ENCODE measurements at regions not wholly inside any gene's neighbourhood (a gene's known extent, or its start where the extent isn't known, plus 50 kb on each side); places are given as distances from the start of the nearest gene placed in this dataset.

DNA sequence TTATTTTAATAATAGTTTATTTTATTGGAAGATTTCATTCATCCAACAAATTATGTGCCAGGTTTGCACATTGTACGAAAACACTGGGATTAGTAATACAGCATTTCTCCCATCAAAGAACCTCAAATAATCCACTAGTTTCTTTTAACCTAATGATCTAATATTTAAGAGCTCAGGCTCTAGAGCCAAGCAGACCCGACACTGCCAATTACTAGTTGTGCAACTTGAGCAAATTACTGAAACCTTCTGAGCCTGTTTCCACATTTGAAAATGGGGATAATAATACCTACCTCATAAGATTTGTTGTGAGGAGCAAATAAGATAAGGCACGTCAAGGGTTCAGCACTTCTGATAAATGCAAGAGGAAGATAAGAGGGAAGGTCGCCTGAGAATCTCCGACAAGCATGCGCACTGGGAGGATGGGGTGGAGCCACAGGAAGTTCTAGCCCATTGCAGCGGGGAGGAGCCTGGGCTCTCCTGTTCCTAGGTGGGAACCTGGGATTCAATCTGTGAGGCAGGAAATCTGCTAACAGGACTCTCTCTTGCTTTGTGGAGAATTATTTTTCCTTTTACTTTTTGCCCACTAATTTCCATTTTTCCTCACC, 141.5 kb upstream of the SMAD1 start:
- DNase-seq (ENCODE audit: low read depth): no peak
- TF ChIP-seq, protein P1, sequence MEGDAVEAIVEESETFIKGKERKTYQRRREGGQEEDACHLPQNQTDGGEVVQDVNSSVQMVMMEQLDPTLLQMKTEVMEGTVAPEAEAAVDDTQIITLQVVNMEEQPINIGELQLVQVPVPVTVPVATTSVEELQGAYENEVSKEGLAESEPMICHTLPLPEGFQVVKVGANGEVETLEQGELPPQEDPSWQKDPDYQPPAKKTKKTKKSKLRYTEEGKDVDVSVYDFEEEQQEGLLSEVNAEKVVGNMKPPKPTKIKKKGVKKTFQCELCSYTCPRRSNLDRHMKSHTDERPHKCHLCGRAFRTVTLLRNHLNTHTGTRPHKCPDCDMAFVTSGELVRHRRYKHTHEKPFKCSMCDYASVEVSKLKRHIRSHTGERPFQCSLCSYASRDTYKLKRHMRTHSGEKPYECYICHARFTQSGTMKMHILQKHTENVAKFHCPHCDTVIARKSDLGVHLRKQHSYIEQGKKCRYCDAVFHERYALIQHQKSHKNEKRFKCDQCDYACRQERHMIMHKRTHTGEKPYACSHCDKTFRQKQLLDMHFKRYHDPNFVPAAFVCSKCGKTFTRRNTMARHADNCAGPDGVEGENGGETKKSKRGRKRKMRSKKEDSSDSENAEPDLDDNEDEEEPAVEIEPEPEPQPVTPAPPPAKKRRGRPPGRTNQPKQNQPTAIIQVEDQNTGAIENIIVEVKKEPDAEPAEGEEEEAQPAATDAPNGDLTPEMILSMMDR (IDR thresholded peaks at IDR 0.05; ENCODE audit: low read depth, low read length, missing control alignments): no peak

DNA sequence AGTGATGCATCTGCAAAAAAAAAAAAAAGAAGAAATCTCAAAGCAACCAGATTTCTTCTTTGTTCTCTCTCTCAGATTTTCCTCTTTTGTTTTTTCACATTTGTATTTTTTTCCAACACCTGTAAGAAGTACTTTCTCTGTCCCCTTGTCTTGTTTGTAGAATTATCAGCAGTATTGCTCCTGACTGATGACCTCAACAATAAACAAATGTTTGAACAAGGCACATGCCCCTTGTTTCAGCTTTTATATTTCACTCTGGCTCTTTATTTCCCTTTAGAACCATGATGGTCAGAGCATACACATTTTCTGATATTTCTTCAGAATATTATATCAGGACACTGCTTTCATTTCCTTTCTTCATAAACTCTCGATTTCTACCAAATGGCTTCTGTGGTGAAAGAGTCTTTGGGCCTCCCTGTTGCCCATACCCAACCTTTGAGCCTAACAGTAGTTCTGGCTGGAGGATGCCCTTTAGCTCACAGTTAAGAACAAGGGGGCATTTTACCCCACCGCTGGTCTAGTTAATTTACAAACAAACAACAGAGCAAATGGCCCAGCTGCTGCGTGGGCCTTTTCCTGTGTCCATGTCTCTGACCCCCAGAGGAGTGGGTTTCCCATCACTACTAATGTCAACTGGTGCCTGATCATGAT, 142.5 kb upstream of the SMAD1 start:
- DNase-seq (ENCODE audit: low read depth): no peak
- in situ Hi-C loops (cut with HindIII; ENCODE audit: low sequenced_read_pairs): no loop called here
- no peak overlapping the region for H3K4me3 ChIP-seq (ENCODE audit: low read depth, low read length)
- TF ChIP-seq, protein P1 (IDR thresholded peaks at IDR 0.05; ENCODE audit: low read depth, low read length, missing control alignments): no peak

More for the DNA sequence above, 141.5 kb upstream of the SMAD1 start:
- in situ Hi-C loops (cut with HindIII; ENCODE audit: low sequenced_read_pairs): no loop called here
- H3K4me3 ChIP-seq (ENCODE audit: low read depth, low read length): no peak overlapping the region

DNA sequence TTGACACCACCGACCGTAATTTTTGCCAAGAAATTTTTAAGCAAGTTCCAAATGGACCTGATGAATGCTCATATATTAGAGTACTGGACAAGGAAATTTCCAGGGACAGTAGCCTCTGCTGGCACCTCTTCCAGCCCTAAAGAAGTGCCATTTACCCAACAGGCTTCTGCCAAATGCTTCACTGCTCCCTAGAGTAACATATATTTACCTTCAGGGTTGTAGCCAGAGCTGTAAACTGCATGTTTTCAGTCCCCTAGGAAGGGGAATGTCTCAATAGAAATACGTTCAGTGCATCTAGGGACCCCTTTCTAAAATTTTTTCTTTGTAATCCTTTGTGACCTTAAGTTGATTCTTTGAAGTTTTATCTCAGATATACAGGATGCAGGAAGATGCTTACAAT, 143.1 kb upstream of the SMAD1 start:
- in situ Hi-C loops (cut with HindIII; ENCODE audit: low sequenced_read_pairs): no loop called here
- DNase-seq (ENCODE audit: low read depth): no peak
- TF ChIP-seq, protein P1 (IDR thresholded peaks at IDR 0.05; ENCODE audit: low read depth, low read length, missing control alignments): no peak
- H3K4me3 ChIP-seq (ENCODE audit: low read depth, low read length): no peak overlapping the region

DNA sequence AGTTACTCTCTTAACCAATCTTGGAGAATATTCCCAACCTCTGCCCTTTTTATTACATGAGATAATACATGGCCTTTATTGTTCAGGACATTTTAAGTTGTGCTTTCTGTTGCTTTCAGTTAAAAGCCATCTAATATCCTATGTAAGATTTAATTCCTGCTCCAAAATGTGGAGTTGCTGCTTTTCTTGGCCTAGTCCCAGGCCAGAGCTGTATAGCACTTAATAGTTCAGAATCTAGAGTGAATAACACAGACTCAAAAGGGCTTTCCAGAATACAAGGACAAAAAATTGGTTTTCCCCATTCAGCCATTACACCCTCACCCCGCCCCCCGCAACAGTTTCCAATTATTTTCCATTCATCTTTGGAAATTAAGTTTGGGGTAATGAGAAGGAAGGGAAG, 144.3 kb upstream of the SMAD1 start:
- in situ Hi-C loops (cut with HindIII; ENCODE audit: low sequenced_read_pairs): no loop called here
- H3K4me3 ChIP-seq (ENCODE audit: low read depth, low read length): no peak overlapping the region
- TF ChIP-seq, protein P1 (IDR thresholded peaks at IDR 0.05; ENCODE audit: low read depth, low read length, missing control alignments): no peak
- DNase-seq (ENCODE audit: low read depth): no peak

DNA sequence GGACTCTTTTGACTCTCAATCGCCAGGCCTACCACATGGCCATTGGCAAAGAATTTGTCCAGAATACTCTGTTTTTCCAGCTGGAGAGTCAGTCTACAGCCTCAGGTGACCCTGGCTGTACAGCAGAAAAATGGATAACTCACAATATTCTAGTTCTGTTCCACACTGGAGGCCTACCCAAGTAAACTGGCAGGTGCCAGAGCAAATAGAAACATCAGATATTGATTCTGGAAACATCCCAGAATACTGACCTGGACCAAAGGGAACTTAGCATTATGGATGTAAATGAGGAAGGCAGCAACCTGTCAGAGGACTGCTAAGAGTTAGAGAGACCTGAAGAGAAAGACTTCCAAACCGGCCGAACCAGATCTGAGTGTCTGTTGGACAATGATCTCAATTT, 147.9 kb upstream of the SMAD1 start:
- in situ Hi-C loops (cut with HindIII; ENCODE audit: low sequenced_read_pairs): no loop called here
- no peak for DNase-seq (ENCODE audit: low read depth)

DNA sequence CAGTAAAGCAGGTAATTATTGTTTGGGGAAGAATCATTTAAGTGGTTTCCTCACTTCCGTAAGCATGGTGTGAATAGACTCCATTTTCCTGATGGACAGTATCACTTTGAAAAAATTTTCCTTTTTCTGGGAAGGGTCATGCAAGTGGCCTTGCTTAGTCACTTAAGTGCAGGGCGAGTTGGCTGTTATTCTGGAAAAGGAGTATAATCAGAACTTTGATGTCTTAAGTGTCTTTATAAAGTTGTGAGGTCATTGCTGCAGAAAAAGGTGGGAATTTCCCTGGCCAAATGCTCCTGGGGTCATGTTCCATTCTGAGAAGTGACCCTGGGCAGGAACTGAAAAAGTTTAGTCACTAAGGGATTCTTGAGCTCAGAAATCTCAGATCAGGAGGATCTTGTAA, 146.1 kb upstream of the OTUD4 start:
- in situ Hi-C loops (cut with HindIII; ENCODE audit: low sequenced_read_pairs): no loop called here
- TF ChIP-seq, protein P1 (IDR thresholded peaks at IDR 0.05; ENCODE audit: low read depth, low read length, missing control alignments): no peak

More for the DNA sequence above, 147.9 kb upstream of the SMAD1 start:
- no peak overlapping the region for H3K4me3 ChIP-seq (ENCODE audit: low read depth, low read length)
- TF ChIP-seq, protein P1 (IDR thresholded peaks at IDR 0.05; ENCODE audit: low read depth, low read length, missing control alignments): no peak

More for the DNA sequence above, 146.1 kb upstream of the OTUD4 start:
- no peak for DNase-seq (ENCODE audit: low read depth)
- H3K4me3 ChIP-seq (ENCODE audit: low read depth, low read length): no peak overlapping the region
